GM12891 (cell line): ENCODE measurements at regions not wholly inside any gene's neighbourhood (a gene's known extent, or its start where the extent isn't known, plus 50 kb on each side); places are given as distances from the start of the nearest gene placed in this dataset.
"Not testable (repeated sequence)": the region's sequence is repeated elsewhere in the genome, so short reads cannot be mapped to it uniquely, and the experiment has no call there.

ENCODE experiments used
- DNase-seq: peaks from one replicate; pipeline ENCODE4 v3.0.0; 2011; ENCODE audit warnings: low spot score; ENCODE audit not compliant: insufficient read length
- FAIRE-seq: peaks from 2 replicates; lab custom pipeline; 2011; peaks lifted over from hg19 to GRCh38; lab: Jason Lieb, UNC
- PAX5 ChIP-seq: IDR thresholded peaks from 2 replicates; pipeline ENCODE4 v1.6.1; 2011; ENCODE audit warnings: low read length, moderate library complexity, mild to moderate bottlenecking; ENCODE audit not compliant: insufficient read depth, severe bottlenecking
- POLR2A ChIP-seq: IDR thresholded peaks from 2 replicates; pipeline ENCODE4 v1.6.1; 2011; ENCODE audit warnings: low read depth, low read length, control low read depth
- POLR2AphosphoS5 ChIP-seq: IDR thresholded peaks from 2 replicates; pipeline ENCODE4 v1.6.1; 2011; ENCODE audit warnings: low read depth, low read length, control low read depth
- POU2F2 ChIP-seq: IDR thresholded peaks from 2 replicates; pipeline ENCODE4 v1.6.1; 2011; ENCODE audit warnings: low read depth, mild to moderate bottlenecking, control low read depth, low read length, moderate library complexity
- SPI1 ChIP-seq: IDR thresholded peaks from 2 replicates; pipeline ENCODE4 v1.6.1; 2011; ENCODE audit warnings: low read depth, low read length, control low read depth
- TAF1 ChIP-seq: IDR thresholded peaks from 2 replicates; pipeline ENCODE4 v1.6.1; 2011; ENCODE audit warnings: low read depth, low read length, control low read depth

- not testable (repeated sequence) for DNase-seq, FAIRE-seq
Observed at GRCh38 chr7:9919-10318, 182.5 kb upstream of the FAM20C start.

- not testable (repeated sequence) for FAIRE-seq, DNase-seq
Observed at GRCh38 chr7:32565-33280, 159.6 kb upstream of the FAM20C start.

GRCh38 chr7:35121-35541 lies 157.2 kb upstream of the FAM20C start:
- DNase-seq, FAIRE-seq: not testable (repeated sequence)

- DNase-seq, FAIRE-seq: not testable (repeated sequence)
Observed at GRCh38 chr7:36539-36938, 155.8 kb upstream of the FAM20C start.

GRCh38 chr7:37656-38055 lies 154.7 kb upstream of the FAM20C start:
- FAIRE-seq = not testable (repeated sequence)

GRCh38 chr7:38444-38843 lies 153.9 kb upstream of the FAM20C start:
- not testable (repeated sequence) for FAIRE-seq, DNase-seq

More at GRCh38 chr7:37656-38055, 154.7 kb upstream of the FAM20C start:
- not testable (repeated sequence) for DNase-seq

- DNase-seq, FAIRE-seq: not testable (repeated sequence)
Observed at GRCh38 chr7:39984-40740, 152.2 kb upstream of the FAM20C start.

GRCh38 chr7:40799-41750 lies 151.3 kb upstream of the FAM20C start:
- DNase-seq (no peak), FAIRE-seq (no peak)
- TF ChIP-seq POU2F2 (no peak), PAX5 (peak; percentile 63), SPI1 (no peak), POLR2AphosphoS5 (no peak)

- TF ChIP-seq PAX5 (no peak), POU2F2 (no peak), POLR2AphosphoS5 (no peak), SPI1 (no peak), TAF1 (no peak), POLR2A (no peak)
- FAIRE-seq = no peak
- DNase-seq = no peak
Observed at GRCh38 chr7:41917-42565, 150.3 kb upstream of the FAM20C start.

GRCh38 chr7:43791-44540 lies 148.4 kb upstream of the FAM20C start:
- no peak for TF ChIP-seq POLR2A
- no peak for TF ChIP-seq POU2F2
- TF ChIP-seq TAF1 = no peak
- TF ChIP-seq POLR2AphosphoS5 = no peak
- no peak for TF ChIP-seq PAX5
- TF ChIP-seq SPI1 = no peak
- no peak for DNase-seq

GRCh38 chr7:44541-44896 lies 147.9 kb upstream of the FAM20C start:
- DNase-seq (no peak), FAIRE-seq (no peak)
- TF ChIP-seq POU2F2 (no peak), POLR2AphosphoS5 (no peak), SPI1 (no peak), PAX5 (no peak), TAF1 (no peak), POLR2A (no peak)

More at GRCh38 chr7:43791-44540, 148.4 kb upstream of the FAM20C start:
- FAIRE-seq = no peak
